Activated CD8-positive, alpha-beta memory T cell treated with anti-CD3 and anti-CD28 coated beads, Interleukin-2, amount 50 U/mL, for 48 hours (primary cell): ENCODE measurements at regions not wholly inside any gene's neighbourhood (a gene's known extent, or its start where the extent isn't known, plus 50 kb on each side); places are given as distances from the start of the nearest gene placed in this dataset.

ENCODE experiments used
- DNase-seq: peaks from one replicate; pipeline ENCODE4 v3.0.0-alpha.2; 2020

DNA sequence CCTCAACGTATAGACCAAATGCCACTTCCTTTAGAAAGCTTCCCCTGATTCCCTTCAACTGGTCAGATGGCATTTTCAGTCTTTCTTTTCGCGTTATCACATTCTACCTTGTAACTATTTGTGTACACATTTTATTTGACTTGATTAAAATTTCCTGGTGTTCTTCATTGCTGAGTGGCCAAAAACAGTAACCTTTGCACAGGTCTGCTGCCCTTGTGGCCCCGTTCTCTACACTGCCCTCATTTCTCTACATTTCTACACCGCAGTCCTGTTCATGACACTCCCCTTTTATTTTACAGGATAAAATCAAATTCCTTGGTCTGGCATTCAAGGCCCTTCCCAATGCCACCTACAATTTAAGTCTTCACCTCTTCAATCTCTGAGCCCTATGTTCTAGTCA, 334.2 kb upstream of the SLC30A5 start:
- no peak for DNase-seq

DNA sequence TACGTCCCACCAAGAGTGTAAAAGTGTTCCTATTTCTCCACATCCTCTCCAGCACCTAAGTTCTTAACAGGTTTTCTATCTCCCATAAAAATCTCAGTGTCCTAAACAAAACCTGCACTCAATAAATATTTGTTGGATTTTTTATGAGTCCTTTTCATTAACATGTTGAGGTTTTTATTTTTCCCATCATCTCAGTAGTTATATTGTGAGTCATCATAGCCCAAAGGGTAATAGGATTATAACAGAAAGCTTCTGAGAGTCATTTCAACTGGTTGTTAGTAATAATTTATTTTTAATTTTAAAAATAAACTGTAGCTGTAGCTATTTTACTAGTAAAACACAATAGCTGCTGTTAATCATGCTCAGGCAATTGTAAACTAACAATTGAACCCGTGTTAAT, 331.6 kb upstream of the SLC30A5 start:
- no peak for DNase-seq

DNA sequence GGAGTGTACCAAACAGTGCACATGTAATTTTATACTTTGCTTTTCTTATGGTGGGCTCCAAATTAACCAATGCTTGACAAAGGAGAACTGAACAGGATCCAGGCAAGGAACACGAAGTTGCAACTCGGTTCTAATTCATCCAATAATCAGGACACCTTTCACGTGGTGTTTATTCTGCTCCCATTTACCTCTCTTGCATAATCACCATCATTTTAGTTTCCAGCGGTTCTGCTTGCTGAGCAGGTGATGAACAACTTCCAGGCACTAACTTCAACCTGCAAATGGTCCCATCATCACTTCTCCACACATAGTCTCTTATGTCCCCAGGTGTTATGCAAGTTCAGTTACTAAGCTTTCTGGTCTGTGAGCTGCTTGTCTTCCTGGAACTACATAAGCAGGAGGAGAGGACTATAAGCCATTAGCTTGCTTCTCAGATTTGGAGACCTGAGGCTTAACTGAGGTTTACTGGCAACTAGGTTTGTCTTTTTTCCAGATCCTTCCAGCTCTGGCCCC, 326.8 kb upstream of the SLC30A5 start:
- DNase-seq = no peak

DNA sequence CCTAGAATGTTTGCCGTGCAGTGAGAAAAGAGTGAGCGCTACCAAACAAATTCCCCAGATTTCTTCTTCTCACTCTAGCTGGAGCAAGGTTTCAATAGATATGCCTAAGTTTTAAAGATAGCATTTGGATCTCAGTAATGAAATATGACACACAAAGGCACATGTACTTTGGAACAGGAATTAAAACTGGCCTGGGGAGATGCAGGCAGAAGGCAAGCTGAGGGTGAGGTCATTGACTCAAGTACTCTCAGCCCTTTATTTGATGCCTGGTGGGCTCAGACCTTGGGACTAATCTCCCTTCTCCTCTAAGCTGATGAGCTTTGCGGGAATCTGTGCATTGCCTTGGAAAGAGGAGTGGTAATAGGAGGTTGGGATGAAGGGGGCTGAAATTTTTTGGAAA, 323.3 kb upstream of the SLC30A5 start:
- no peak for DNase-seq

DNA sequence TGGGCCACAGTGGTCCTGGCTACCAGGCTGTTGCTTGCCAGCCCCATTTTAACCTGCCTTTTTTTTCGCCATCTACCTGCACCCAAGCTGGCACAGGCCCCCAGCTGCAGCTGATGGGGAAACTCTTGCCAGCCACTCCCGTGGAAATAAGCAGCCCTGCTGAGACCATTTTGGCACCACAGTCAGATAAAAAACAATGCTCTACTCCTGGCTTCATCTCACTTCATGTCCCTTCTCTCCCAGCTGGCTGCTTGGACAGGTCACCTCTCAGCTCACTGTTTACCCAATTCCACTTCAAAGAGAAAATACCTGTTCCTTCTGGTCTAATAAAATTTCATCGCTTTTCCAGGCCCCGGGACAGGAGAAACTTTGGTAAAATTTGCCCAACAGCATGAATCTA, 322.6 kb upstream of the SLC30A5 start:
- DNase-seq = no peak

DNA sequence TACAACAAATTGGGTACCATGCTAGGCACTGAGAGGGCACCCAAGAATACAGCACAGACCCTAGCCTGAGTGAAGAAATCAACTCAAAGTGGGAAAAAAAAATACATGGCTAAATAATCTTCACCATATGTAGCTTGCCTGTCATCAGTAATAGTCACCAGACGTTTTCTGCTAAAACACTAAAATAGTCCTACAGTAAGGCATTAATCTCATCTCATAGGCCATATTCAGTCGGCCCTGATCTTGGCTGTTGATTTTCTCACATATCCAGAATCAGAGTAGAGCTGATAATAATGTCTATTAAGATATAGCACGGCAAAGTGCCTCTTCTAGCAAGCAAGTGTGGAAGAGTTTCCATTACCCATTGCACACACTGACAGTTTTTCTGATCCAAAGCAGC, 322.1 kb upstream of the SLC30A5 start:
- DNase-seq = no peak

DNA sequence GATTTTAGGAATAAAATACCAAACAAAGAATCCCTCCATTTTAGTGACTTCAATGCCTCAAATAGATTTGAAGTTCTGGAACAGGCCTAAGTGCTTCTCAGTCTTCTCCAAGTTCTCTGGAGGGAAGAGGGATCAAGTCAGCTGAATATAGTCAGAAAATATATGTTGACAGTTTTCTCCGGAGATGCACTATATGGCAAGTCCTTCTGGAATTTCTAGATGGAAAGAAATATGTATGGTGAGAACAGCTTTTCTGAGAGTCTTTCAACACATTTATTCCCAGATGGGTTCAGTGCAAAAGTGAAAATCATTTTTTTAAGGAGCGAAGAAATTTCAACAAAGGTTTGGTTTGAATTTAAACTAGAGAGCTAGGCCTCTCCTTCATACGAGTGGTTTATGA, 317.4 kb upstream of the SLC30A5 start:
- no peak for DNase-seq

DNA sequence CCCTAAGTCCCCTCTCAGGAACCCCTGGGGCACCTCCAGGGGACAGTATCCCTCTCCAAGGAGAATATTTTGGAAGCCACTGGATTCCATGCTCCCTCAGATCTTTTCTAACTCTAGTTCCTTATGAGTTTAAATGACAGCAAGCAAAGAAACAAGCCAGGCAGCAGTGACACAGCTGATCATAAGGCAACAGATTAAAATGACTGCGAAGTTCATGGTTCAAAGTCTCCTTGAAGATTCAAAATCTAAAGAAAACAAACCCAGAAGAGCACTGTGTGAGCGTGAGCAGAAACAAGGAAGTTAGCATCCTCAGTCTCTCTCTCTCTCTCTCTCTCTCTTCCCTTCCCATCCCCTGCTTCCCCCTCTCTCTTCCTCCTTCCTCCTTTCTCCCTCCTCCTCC, 316.7 kb upstream of the SLC30A5 start:
- DNase-seq = no peak

DNA sequence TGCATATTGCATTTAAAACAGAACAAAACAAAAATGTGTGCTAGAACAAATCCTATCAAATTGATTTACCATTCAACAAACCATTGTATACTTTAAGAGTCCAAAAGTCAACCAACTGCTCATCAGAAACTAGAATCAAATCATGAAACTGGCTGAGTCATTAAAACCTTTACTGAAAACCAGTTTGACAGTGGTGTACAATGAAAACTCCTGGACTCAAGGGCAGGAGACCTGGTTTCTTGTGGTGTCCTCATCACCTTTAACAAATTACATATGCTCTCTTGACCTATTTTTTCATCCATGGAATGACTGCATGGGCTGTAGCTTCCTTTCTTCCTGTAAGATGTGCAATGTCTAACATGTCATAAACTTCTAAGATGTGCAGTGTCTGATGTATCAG, 315.3 kb upstream of the SLC30A5 start:
- no peak for DNase-seq

DNA sequence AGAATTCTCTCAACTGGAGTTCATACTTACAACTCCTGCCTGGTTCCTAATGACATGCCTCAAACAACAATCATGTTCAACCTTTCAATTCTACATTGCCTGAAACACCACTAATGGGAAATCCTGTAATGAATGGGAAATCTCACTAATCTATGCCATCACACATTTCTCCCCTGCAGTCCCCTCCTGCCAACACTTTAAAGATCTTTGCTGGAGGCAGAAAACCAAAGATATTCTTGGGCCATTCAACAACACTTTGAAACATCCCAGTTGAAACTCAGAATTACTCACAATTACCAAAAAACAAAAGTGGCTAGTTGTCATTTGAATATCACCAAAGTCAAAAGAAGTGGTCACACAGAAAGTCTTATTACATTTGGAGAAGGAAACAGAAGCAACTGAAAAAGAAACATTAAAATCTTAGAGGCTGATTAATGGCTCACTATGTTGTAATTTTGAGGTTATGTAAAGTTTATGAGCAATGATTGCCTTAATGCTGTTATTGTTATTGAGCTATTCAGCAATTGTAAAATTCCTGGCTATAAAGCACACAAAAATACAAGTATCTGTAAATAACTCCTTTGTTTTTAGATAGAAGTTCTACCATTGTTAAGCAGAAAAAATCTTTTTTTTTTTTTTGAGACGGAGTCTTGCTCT, 313.4 kb upstream of the SLC30A5 start:
- no peak for DNase-seq

DNA sequence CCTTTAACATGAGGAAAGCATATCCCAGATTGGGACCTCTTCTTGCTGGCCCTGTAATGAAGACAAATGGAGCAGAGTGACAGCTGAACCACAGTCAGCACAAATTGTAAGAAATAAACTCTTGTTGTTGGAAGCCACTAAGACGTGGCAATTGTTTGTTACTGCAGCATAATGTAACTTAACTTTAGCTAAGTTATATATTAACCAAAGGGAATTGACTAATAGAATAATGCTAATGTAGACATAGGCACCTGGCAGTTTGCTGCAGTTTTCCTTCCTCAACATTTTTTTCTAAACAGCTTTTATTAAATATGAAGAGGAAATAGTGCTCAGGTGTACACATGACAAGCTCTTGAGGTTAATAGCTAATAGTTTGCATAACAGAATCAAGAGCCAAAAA, 300.7 kb upstream of the SLC30A5 start:
- DNase-seq = no peak

DNA sequence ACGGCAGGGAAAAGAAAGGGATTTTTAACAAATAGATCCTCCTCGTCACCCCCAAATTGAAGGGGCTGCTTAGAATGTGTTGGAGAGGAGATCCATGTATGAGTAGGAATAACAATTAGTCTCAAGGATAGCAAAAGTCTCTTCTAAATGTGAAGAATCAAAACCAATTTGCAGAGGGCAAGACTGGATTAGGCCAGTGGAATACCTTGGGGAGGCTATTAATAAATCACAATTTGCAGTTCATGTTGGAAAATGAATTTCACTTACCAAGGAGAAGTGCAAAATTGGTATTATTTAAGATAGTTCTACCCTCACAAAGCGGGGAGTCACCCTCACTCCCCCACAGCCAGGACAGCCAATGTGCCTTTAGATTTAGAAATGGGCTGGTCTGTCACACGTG, 299.8 kb upstream of the SLC30A5 start:
- DNase-seq = no peak

DNA sequence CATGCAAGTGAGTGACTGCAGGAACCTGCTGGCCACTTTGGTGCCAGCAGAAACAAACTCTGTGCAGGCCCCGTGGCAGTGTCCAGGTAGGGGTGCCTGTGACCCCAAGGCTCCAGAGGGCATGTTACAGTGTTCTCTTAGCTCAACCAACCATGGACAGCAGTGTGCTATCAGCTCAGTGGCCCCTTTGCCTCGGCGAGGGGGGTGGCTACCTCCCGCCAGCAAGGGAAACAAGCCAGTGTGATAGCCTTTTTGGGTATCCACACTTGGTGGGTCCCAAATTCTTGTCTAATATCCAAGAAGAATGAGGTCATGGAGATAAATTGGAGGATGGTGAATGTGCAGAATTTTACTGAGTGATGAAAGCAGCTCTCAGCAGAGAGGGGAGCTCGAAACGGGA, 298.6 kb upstream of the SLC30A5 start:
- DNase-seq = no peak

DNA sequence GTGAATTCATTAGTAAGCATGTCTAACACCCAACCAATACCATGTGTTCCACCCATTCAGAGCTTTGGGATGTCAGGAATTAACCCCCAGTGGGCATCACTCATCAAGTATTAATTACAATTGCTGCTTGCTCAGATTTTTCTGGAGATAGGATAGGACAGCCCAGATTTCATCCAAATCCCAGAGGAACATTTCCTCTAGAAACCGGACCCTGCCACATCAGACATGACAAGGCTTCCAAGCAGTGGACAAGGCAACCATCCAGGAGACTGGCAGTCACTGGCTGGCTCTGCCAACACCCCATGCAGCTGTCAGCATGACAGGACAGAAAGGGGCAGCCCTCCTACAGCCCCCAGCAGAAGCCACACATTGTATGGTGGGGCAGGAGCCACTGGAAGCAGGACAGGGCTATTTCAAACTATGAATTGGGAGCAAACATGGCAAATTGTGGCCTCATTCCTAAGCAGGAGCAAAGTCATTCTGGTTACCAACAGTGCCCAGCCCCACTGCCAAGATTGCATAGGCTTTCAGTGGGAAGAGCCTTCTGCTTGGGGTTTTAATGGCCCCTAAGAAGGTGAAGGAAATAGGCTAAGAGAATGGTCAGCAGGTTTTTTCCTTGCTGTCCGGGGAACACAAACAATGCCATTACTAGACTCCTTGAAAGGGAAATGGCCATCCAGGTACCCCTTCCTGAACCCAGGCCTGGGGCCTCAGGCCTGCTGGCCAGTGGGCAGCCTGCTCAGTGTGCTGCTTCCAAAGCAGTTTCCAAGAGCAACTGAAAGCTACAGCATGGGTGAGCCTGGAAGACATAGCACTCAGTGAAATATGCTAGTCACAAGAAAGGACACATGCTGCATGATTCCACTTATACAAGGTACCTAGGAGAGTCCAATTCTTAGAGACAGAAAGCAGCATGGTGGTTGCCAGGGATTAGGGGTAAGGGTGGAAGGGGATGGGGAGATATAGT, 294.7 kb upstream of the SLC30A5 start:
- DNase-seq = no peak

DNA sequence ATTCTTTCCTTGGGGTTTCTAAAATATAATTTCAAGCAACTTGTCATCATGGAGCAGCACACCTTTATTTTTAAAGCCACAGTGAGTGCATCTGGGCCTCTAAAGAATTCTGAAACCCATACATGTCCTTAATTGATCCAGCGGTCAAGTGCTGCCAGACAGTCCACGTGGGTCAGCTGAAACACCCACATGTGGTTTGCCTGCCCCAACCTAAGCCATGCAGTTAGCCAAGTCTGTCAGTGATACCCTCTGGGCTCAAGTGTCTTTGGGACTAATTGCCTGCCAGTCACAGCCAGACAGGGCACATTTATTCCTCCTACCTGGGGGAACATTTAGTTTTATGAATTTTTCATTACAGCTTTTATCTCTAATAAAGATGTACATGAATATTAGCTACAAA, 291.4 kb upstream of the SLC30A5 start:
- DNase-seq = no peak

DNA sequence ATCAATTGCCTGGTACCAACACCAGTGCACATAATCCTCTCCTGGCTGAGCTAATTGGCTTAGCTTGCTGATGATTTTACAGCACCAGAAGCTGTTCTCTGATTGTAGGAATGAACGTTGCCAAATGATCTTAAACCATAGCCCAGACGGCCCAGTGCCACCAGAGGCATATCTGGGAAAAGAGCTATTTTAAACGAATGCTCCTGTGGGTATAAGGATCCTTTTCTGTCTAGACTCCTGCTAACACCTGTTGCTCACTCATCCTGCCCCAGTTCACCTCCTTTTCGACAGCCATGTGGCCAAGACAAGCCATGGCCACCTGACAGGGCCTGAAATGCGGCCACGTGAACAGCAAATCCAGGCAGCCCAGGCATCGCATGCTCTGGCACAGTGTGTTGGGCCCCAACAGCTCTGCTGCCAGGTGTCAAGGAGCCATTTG, 289.9 kb upstream of the SLC30A5 start:
- no peak for DNase-seq

DNA sequence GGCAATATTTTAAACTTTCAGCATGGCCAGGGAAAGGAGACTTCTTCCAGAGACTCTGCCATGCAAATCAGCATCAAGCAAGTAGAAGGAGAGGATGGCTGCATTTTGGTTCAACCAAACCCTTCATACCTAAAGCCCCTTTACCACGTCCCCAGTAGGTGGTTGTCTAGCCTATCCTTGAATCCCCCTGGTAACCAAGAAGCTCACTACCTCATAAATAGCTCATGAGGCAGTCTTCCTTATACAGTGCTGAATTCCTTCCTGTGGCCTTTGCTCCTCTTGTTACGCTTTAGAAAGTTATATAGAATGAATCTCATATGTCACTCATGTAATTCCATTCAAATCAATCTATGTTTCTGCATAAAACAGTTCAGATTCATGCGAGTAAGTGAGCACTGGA, 289.5 kb upstream of the SLC30A5 start:
- no peak for DNase-seq

DNA sequence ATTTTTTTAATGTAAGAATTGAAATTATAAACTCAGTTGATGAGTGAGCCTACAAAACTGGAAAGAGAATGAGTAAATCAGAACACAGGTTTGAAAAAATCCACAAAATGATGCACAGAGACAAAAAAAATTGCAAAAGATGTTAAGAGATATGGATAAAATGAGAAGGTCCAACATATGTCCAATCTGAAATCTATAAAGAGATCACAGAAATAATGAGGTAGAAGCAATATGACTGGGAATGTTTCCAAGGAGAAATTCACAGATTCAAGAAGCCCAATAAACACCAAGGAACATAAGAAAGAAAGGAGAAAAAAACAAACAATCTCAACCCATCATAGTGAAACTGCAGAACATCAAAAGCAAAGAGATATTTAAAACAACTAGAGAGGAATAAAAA, 288.4 kb upstream of the SLC30A5 start:
- DNase-seq = no peak

DNA sequence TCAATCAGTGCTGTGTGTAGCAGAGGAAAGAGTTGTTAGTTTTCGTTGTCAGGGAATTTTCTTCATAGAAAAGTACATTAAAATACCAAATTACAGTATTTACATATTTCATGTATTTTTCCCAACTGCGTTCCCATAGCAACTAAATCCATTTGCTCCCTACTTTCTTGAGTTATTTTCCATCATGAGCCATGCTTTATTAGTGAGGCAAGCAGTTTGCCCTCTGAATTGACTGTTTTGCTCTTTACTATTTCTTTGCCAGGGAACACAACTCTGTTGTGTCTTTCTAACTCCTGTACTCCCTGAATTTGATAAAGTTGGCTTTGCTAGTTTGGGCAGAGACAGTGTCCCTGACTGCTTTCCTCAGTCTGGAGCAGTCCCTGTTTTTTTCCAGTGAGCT, 276.2 kb upstream of the SLC30A5 start:
- DNase-seq = no peak

DNA sequence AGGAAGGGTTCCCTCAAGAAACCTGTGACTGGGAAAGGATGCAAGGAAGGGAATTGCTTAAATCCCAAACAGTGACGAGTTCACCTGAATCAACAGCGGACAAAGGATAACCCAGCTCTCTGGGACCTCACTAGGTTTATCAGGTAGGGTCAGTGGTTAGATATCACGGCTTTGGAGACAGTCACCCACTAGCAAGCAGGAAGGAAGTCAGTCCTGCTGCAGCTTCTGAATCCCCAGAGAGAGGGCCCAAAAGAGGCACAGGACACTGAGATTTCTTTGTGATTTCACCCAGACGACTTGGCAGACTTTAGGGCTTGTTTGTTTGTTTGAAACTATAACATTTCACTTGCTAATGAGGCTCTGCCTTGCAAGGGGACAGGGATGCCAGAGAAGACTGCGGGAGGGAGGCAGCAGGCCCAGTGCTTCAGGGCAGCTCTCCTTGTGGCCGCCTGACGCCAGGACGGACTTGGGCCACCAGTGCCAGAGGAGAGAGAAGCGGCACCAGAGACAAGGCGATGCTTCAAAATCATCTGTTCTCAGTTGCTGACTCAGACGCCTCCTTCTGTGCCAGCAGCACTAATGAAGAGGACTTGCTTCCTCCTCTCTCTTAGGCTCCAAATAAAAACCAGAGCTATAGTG, 275.6 kb upstream of the SLC30A5 start:
- DNase-seq = no peak

DNA sequence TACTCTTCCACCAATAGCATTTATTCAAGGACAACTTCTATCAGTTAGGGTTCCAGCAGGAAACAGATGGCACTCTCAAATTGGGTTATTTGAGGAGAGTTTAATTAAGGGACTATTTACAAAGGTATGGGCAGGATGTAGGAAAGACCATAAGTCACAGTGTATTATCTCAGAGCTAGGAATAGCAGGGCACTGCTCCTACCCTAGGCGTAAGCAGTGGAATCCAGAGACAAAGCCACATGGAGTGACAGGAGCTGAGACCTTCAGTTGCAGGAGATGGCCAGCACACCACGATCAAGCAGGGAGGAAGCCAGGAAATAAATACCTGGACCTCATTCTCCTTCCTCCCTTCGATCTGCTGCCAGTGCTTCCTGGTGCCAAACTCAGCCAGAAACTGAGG, 274.9 kb upstream of the SLC30A5 start:
- DNase-seq = no peak

DNA sequence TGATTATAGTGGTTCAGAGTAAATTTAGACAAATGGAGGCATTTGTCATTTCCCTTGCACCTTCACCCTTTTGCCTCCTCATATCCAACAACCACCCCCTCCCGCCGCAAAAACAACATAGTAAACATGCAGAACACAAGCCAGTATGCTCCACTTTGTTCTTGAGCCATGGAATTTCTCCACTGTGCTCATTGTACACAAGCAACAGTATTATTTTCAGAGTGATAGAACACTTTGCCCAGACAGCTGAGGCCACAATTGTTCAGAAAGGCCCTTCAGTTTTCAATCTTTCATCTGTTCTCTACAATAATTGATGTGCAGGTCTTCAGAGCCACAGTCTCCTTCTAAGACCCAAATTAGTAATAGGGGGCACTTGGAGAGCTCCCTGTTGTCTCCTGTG, 272.8 kb upstream of the SLC30A5 start:
- DNase-seq = no peak

DNA sequence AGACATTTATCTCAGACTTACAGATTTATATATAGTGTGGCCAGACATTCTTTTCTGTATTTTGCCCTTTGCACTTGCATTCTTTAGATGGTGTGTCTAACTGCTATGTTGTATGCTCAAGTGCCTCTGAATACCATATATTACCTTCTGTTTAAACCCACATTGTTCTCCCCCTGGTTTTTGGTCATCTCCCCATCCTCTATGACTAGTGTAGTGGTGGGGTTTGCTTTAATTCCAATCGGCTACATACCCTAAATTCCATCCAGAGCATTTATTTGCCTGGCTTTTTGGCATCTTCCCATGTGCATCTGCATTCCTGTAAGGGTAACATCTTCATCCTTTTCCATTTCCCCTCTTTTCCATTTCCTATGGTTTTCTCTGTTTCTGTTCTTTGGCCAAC, 271.0 kb upstream of the SLC30A5 start:
- no peak for DNase-seq

DNA sequence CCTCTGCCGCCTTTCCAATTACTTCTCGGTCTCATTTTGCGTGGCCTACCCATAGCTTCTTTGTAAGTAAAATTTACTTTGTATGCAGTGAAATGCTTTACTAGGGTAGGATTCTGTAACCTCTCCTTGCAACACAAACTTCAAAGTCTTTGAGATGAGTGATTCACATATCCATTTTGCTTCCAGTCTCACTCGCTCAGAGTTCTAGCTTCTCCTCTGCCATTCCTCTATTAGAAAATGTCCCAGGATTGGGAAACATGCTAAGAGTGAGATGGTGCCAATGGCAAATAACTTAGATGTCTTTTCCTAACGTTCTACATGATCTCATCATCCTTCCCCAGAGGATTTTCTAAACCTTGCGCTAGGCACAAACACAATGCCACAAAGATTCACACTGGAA, 270.5 kb upstream of the SLC30A5 start:
- DNase-seq = no peak
